ENCODE measurements at regions not wholly inside any gene's neighbourhood (a gene's known extent, or its start where the extent isn't known, plus 50 kb on each side); places are given as distances from the start of the nearest gene placed in this dataset.

GRCh38 chr11:38814670-38815069, 2216.6 kb upstream of the RAG2 start:
- ChIA-PET POLR2A (no interaction called here), CTCF (no interaction called here)
- Histone ChIP-seq H3K4me3 (ENCODE audit: low read depth, low read length) (no peak overlapping the region), H3K27me3 (ENCODE audit: control insufficient read depth, insufficient read depth, low read length) (no peaks in the 10 kb centered on the region), H3K36me3 (ENCODE audit: control insufficient read depth, insufficient read depth, low read length) (no peaks in the 10 kb centered on the region)
- no peak for TF ChIP-seq CTCF (IDR thresholded peaks at IDR 0.05; ENCODE audit: insufficient read depth, low read depth, low read length)
- no peak for DNase-seq (ENCODE audit: low read depth)

GRCh38 chr11:38809521-38809920, 2211.5 kb upstream of the RAG2 start:
- Histone ChIP-seq H3K4me3 (ENCODE audit: low read depth, low read length) (no peak overlapping the region), H3K27me3 (ENCODE audit: control insufficient read depth, insufficient read depth, low read length) (no peaks in the 10 kb centered on the region), H3K36me3 (ENCODE audit: control insufficient read depth, insufficient read depth, low read length) (no peaks in the 10 kb centered on the region)
- ChIA-PET CTCF (no interaction called here), POLR2A (no interaction called here)
- no peak for TF ChIP-seq CTCF (IDR thresholded peaks at IDR 0.05; ENCODE audit: insufficient read depth, low read depth, low read length)
- DNase-seq (ENCODE audit: low read depth): no peak

- DNase-seq (ENCODE audit: low read depth): no peak
- no peak overlapping the region for H3K4me3 ChIP-seq (ENCODE audit: low read depth, low read length)
- no peaks in the 10 kb centered on the region for H3K27me3 ChIP-seq (ENCODE audit: control insufficient read depth, insufficient read depth, low read length)
- no peak for TF ChIP-seq CTCF (IDR thresholded peaks at IDR 0.05; ENCODE audit: insufficient read depth, low read depth, low read length)
- ChIA-PET POLR2A (no interaction called here), CTCF (no interaction called here)
- no peaks in the 10 kb centered on the region for H3K36me3 ChIP-seq (ENCODE audit: control insufficient read depth, insufficient read depth, low read length)
Observed at GRCh38 chr11:38796281-38796680, 2198.2 kb upstream of the RAG2 start.

- POLR2A ChIA-PET: no interaction called here
- no peak overlapping the region for H3K4me3 ChIP-seq (ENCODE audit: low read depth, low read length)
- H3K27me3 ChIP-seq (ENCODE audit: control insufficient read depth, insufficient read depth, low read length): no peaks in the 10 kb centered on the region
- H3K36me3 ChIP-seq (ENCODE audit: control insufficient read depth, insufficient read depth, low read length): no peaks in the 10 kb centered on the region
- no peak for TF ChIP-seq CTCF (IDR thresholded peaks at IDR 0.05; ENCODE audit: insufficient read depth, low read depth, low read length)
- CTCF ChIA-PET: no interaction called here
- DNase-seq (ENCODE audit: low read depth): no peak
Observed at GRCh38 chr11:38795027-38795426, 2197.0 kb upstream of the RAG2 start.

GRCh38 chr11:38791346-38791961, 2193.4 kb upstream of the RAG2 start:
- TF ChIP-seq CTCF (IDR thresholded peaks at IDR 0.05; ENCODE audit: insufficient read depth, low read depth, low read length): peak; percentile 77
- peak; percentile 3 for DNase-seq (ENCODE audit: low read depth)
- Histone ChIP-seq H3K36me3 (ENCODE audit: control insufficient read depth, insufficient read depth, low read length) (no peaks in the 10 kb centered on the region), H3K27me3 (ENCODE audit: control insufficient read depth, insufficient read depth, low read length) (no peaks in the 10 kb centered on the region), H3K4me3 (ENCODE audit: low read depth, low read length) (no peak overlapping the region)
- POLR2A ChIA-PET: no interaction called here
- CTCF ChIA-PET: interaction anchor here (0.5 to 1.8 kb wide), 15 partner anchors 12 to 1377 kb away, joined by 3 to 8 read pairs (median 4); no protein-coding TSS in a partner anchor
